ENCODE measurements at regions not wholly inside any gene's neighbourhood (a gene's known extent, or its start where the extent isn't known, plus 50 kb on each side); places are given as distances from the start of the nearest gene placed in this dataset.

GRCh38 chr17:83144421-83145357 lies 65.3 kb downstream of the METRNL start:
- no peak for DNase-seq

GRCh38 chr17:83145358-83145738 lies 65.9 kb downstream of the METRNL start:
- DNase-seq: no peak

DNA sequence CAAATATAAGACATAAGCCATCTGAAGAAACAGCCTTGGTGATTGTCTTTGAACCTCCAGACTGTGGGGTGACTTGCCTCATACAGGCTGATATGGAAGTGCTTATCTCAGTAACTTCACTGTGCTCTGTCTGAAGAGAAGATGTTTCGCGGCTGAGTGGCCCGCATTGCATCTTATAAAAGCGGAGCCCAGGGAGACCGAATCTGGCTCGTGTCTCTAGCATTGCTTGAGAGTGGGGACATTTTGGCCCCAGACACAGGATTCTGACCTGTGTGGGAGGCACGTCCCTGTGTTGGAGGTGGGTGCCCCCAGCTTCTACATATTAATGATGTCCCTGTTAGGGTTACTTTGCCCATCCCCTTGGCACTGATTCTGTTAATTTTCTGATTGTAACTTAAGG lies 66.4 kb downstream of the METRNL start:
- no peak for DNase-seq

DNA sequence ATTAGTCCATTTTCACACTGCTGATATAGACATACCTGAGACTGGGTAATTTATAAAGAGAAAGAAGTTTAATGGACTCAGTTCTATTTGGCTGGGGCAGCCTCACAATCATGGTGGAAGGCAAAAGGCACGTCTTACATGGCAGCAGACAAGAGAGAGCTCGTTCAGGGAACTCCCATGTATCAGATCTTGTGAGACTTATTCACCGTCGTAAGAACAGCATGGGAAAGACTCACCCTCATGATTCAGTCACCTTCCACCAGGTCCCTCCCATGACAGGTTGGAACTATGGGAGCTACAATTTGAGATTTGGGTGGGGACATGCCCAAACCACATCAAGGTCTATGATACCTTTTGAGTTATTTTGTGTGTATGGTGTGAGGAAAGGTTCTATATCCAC lies 66.9 kb downstream of the METRNL start:
- DNase-seq: no peak

- no peak for DNase-seq
Measured at GRCh38 chr17:83147280-83147679, 67.9 kb downstream of the METRNL start.

- no peak for DNase-seq
Measured at GRCh38 chr17:83148317-83149028, 69.1 kb downstream of the METRNL start.

GRCh38 chr17:83149029-83149725 lies 69.8 kb downstream of the METRNL start:
- no peak for DNase-seq

- no peak for DNase-seq
Measured at GRCh38 chr17:83149761-83150251, 70.4 kb downstream of the METRNL start.

- no peak for DNase-seq
Measured at GRCh38 chr17:83150369-83151055, 71.1 kb downstream of the METRNL start.

DNA sequence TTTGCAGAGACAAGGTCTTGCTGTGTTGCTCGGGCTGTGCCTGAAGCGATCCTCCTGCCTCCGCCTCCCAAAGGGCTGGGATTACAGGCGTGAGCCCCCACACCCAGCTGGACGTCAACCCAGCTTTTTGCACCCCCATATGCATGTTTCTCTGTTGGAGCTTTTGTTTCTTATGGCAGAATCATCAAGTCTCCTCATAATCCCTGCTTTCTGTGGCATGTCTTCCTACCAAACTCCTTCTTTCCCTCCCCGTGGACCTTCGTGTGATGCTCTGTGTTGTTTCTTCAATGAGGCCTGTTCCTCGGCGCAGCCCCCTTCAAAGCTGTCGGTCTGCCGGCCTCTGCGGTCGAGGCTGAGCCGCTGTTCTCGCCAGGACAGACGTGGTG lies 71.6 kb downstream of the METRNL start:
- no peak for DNase-seq

DNA sequence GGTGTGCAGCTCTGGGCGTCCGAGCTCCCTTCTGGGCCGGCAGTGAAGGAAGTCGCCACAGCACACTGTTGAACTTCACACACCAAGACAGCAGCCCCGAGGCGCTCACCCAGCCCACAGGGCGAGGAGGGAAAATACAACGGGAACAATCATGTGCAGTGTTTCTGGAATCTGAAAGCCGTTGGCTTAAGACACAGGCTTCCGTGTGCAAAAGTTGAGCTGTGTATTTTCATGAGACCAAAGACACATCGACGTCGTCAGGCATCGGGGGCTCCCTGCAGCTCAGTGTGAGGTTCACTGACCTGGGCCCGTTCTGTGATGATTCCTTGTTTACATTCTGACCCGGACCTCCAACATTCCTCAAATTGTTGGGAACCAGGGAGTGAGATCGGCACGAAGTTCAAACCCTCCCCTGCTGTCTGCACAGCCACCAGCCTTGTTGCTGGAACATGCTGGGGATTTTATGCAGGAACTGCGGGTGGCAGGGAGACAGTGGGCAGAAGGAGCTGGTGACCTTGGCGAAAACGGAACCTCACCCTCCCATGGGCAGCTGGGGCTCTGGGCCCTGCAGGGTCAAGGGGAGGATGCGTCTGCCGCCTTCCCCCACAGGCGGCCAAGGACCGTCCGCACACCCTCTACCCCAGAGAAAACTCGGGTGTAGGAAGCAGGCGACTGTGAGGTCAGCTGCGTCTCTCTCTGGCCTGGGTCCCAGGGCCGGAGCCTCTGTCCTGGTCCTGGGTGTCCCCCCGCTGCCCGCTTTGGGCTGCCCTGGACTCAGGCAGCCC lies 72.2 kb downstream of the METRNL start:
- DNase-seq: no peak

DNA sequence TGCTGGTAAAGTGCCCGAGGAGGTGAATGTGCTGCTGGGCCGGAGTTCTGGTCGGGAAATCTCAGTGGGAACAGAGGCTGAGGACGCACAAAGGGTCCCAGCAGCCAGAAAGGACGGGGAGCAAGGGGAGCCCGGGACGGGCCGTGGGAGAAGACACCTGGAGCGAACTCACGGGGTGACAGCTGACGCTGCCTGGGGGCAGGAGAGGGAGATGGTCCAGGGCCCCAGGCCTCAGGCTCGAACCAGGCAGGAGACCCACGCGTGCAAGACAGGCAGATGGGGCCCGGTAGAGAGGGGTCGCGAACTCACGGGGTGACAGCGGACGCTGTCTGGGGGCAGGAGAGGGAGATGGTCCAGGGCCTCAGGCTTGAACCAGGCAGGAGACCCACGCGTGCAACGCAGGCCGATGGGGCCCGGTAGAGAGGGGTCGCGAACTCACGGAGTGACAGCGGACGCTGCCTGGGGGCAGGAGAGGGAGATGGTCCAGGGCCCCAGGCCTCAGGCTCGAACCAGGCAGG lies 72.9 kb downstream of the METRNL start:
- no peak for DNase-seq

DNA sequence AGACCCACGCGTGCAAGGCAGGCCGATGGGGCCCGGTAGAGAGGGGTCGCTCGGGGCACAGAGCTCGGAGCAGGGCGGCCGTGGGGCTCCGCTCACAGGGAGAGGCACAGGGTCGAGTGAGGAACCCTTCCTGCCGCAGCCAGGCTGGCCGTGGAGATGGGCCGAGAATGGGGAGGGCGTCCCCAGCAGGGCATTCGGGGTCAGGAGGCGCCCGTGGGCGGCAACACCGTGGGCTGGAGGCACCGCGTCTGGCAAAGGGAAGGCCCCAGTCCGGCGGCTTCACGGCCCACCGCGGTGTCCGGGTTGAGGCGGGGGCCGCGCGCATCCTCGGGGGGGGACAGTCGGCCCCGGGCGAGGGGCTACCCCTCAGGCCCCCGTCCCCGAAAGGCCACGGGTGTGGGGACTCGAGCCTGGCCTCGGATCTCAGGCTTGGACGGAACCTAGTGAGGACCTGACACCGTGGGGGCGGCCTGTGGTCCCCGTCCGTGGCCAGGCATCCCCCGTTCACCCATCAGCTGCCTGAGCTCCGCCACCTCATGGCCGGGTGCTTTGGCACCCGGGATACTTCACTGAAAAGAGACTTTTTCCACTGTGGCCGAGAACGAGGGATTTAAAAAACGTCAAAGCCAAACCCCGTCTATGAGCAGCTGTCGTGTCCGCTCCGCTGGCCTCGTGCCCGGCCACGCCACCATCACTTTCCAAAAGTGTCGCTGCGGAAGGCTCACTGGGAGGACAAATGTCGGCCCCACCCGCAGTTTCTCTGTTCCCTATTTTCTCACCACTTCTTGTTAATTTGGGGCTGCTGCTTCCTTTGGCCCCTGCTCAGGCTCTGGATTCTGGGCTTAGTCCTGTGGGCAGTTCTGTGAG lies 73.6 kb downstream of the METRNL start:
- no peak for DNase-seq

DNA sequence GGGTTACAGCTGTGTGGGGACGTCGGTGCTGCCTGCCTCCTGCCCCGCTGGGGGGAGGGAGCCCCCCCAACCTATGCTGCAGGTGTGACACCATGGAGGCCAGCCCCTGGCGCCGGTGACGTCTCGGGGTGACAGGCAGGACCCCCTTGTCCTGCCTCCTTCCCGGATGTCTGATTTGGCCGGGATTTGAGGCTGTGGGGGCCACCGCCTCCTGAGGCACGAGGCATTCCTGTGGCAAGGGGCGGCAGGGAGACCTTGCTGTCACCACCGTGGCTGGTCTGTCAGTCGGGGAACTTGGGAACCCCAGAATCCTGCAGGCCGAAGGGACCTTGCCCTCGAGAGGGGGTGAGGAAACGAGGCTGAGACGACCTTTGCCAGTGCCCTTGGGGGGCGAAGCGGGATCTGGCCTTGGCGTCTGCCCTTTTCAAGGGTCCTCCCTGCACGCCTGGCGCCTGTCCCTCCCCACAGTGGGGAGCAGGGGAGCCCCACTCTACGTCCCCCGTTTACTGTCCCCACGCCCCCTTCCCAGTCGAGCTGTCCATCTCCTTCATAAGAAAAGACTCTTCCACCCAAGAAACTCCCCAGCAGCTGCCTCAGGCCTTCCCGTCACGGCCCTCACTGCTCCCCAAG lies 74.4 kb downstream of the METRNL start:
- no peak for DNase-seq

DNA sequence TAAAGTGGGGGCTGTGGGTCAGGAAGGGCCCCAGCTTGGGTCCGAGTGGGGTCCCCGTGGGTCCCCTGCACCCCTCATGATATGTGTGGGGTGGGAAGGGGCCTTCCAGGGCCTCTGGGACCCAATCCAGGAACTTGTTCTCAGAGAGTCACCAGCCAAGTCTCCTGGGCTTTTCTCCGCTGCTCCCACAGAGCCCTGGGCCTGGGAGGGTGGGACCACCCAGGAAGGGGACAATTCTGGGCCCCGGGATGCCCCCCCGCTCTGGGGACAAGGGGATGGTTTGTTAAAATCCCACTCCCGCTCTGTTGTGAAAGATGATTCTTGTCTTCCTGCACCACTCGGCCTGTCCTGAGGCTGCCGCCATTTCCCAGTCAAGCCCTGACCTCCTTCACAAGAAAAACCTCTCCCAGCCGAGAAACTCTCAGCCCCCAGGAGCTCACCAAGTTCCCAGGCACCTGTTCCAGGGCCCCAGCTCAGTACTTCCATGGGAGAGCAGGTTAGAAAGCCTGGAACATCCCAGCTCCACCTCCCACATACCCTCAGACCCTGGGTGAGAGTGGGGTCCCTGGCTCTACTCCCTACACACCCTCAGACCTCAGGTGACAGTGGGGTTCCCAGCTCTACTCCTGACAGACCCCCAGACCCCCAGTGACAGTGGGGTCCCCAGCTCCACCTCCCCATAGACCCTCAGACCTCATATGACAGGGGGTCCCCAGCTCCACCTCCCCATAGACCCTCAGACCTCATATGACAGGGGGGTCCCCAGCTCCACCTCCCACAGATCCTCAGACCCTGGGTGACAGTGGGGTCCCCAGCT lies 75.1 kb downstream of the METRNL start:
- no peak for DNase-seq

DNA sequence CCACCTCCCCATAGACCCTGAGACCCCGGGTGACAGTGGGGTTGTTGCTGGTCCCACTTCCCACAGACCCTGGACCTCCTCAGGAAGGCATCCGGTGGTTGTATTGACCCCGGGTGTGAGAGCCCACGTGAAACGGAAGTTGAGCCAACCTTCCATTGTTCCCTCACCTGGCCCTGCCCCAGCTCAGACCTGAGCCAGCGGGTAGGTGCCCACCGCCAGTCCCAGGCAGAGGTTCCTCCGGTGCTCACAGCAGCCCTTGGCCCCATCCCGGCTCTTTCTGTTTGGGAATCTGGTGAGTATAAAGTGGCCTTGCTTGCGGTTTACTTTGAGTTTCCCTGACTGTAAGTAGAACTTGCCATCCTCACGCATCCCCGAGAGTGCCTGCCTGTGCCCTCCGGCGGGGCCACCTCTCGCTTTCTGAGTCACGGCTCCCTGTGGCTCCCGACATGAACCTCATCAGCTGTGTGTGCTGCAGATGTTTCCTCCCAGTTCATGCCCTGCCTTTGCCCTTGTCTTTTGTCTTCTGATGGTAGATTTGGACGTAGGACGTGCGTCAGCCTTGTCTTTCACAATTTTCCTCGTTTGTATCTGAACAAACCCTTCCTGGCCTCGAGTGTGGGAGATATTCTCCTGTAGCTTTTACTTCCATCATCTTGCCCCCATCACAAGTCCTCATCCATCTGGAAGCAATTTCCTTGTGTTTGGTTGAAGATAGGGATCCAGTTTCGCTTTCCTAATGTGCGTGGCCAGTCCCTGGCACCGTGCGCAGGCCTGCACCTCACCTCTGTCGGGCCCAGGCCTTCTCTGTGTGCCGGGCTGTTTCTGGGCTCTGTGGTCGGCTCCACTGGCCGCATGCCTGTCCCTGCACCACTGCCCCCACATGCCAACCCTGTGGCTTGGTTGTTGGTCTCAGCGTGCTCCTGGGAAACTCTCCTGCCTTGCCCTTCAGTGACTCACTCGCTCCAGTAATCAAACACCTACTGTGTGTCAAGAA lies 76.0 kb downstream of the METRNL start:
- no peak for DNase-seq

DNA sequence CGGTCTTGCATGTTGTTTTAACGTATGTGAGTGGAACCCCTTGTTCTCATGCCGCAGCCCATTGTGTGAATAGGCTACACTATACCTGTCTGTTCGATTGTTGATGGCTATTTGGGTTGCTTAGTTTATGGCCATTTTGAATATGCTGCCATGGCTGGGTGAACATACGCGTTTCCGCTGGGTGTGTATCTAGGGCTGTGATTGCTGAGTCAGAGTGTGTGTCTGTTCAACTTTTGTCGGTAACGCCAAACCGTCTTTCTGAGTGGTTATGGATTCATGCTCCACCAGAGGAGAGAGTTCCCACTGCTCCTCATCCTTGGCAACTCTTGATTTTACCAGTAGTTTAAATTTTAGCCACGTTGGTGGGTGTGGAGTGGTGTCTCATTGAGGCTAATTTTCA lies 77.0 kb downstream of the METRNL start:
- DNase-seq: no peak
